ENCODE measurements at regions not wholly inside any gene's neighbourhood (a gene's known extent, or its start where the extent isn't known, plus 50 kb on each side); places are given as distances from the start of the nearest gene placed in this dataset.

GRCh38 chr12:97182769-97183168 lies 275.7 kb downstream of the NEDD1 start:
- no peak for DNase-seq

- no peak for DNase-seq
Measured at GRCh38 chr12:97184127-97184773, 277.2 kb downstream of the NEDD1 start.

- DNase-seq: no peak
Measured at GRCh38 chr12:97185567-97185966, 277.0 kb upstream of the RMST start.

- DNase-seq: no peak
Measured at GRCh38 chr12:97194546-97194945, 268.1 kb upstream of the RMST start.

GRCh38 chr12:97200181-97200580 lies 262.4 kb upstream of the RMST start:
- DNase-seq: no peak

- no peak for DNase-seq
Measured at GRCh38 chr12:97203408-97203807, 259.2 kb upstream of the RMST start.

GRCh38 chr12:97209997-97210396 lies 252.6 kb upstream of the RMST start:
- no peak for DNase-seq

GRCh38 chr12:97211416-97211930 lies 251.1 kb upstream of the RMST start:
- no peak for DNase-seq

GRCh38 chr12:97216848-97217247 lies 245.8 kb upstream of the RMST start:
- no peak for DNase-seq

- DNase-seq: no peak
Measured at GRCh38 chr12:97222391-97222790, 240.2 kb upstream of the RMST start.

- DNase-seq: no peak
Measured at GRCh38 chr12:97223419-97223818, 239.2 kb upstream of the RMST start.

GRCh38 chr12:97229004-97229403 lies 233.6 kb upstream of the RMST start:
- no peak for DNase-seq

GRCh38 chr12:97235102-97235501 lies 227.5 kb upstream of the RMST start:
- DNase-seq: no peak

- DNase-seq: no peak
Measured at GRCh38 chr12:97246368-97246767, 216.2 kb upstream of the RMST start.

GRCh38 chr12:97250483-97250882 lies 212.1 kb upstream of the RMST start:
- DNase-seq: no peak

- no peak for DNase-seq
Measured at GRCh38 chr12:97257726-97258125, 204.9 kb upstream of the RMST start.

GRCh38 chr12:97259098-97259497 lies 203.5 kb upstream of the RMST start:
- DNase-seq: no peak

- no peak for DNase-seq
Measured at GRCh38 chr12:97260786-97261185, 201.8 kb upstream of the RMST start.

GRCh38 chr12:97267166-97267565 lies 195.4 kb upstream of the RMST start:
- no peak for DNase-seq

- DNase-seq: no peak
Measured at GRCh38 chr12:97267594-97268202, 194.9 kb upstream of the RMST start.

GRCh38 chr12:97272471-97272870 lies 190.1 kb upstream of the RMST start:
- DNase-seq: no peak

GRCh38 chr12:97274386-97274785 lies 188.2 kb upstream of the RMST start:
- no peak for DNase-seq

GRCh38 chr12:97275256-97275655 lies 187.3 kb upstream of the RMST start:
- DNase-seq: no peak

- no peak for DNase-seq
Measured at GRCh38 chr12:97275728-97276590, 186.6 kb upstream of the RMST start.
